OCI-LY3 (cell line): ENCODE measurements at regions not wholly inside any gene's neighbourhood (a gene's known extent, or its start where the extent isn't known, plus 50 kb on each side); places are given as distances from the start of the nearest gene placed in this dataset.

Experiments
- EZH2phosphoT487 ChIP-seq: fragments of 200-600 bp; shearing (Covaris generic); IDR thresholded peaks from 2 replicates; pipeline ENCODE4 v1.6.1; 2018; ENCODE audit warnings: antibody characterized with exemption, mixed run types, low read depth
- TF ChIP-seq, protein P1 (sequence below): fragments of 200-600, 300-600 bp; sonication (generic); IDR thresholded peaks from 2 replicates; pipeline ENCODE4 v1.5.1; 2014; ENCODE audit warnings: antibody characterized with exemption, low read length, low read depth

GRCh38 chr7:81140252-81140651 is 221.4 kb upstream of the SEMA3C start:
- TF ChIP-seq, protein P1, sequence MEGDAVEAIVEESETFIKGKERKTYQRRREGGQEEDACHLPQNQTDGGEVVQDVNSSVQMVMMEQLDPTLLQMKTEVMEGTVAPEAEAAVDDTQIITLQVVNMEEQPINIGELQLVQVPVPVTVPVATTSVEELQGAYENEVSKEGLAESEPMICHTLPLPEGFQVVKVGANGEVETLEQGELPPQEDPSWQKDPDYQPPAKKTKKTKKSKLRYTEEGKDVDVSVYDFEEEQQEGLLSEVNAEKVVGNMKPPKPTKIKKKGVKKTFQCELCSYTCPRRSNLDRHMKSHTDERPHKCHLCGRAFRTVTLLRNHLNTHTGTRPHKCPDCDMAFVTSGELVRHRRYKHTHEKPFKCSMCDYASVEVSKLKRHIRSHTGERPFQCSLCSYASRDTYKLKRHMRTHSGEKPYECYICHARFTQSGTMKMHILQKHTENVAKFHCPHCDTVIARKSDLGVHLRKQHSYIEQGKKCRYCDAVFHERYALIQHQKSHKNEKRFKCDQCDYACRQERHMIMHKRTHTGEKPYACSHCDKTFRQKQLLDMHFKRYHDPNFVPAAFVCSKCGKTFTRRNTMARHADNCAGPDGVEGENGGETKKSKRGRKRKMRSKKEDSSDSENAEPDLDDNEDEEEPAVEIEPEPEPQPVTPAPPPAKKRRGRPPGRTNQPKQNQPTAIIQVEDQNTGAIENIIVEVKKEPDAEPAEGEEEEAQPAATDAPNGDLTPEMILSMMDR: no peak
- TF ChIP-seq EZH2phosphoT487: no peak
